SK-N-SH (cell line): ENCODE measurements at regions not wholly inside any gene's neighbourhood (a gene's known extent, or its start where the extent isn't known, plus 50 kb on each side); places are given as distances from the start of the nearest gene placed in this dataset.

Experiments
- CTCF ChIA-PET: fragments of 300-600, 350-600 bp; formaldehyde crosslinking; extraction: SDS; loops from one replicate; lab custom pipeline; 2021; lab: Yijun Ruan, JAX
- POLR2A ChIA-PET: fragments of 350-600 bp; sonication (Branson Sonifier 250); formaldehyde crosslinking; extraction: SDS; loops from one replicate; lab custom pipeline; 2020; ENCODE audit warnings: antibody characterized with exemption, inconsistent platforms; lab: Yijun Ruan, JAX
- DNase-seq: peaks from one replicate; pipeline ENCODE4 v3.0.0; 2012
- H2AFZ ChIP-seq: fragments of 200-600 bp; sonication (generic); 2 replicates; pipeline ENCODE4 v1.8.1; 2016; ENCODE audit warnings: antibody characterized with exemption, mild to moderate bottlenecking, low read depth
- H3F3A ChIP-seq: fragments of 200-600 bp; sonication (generic); replicated peaks from 2 replicates; pipeline ENCODE3; 2016; ENCODE audit warnings: antibody characterized with exemption, mild to moderate bottlenecking; ENCODE audit not compliant: insufficient read depth
- H3K27ac ChIP-seq, 2 experiments: fragments of 200-500 bp in 1 of 2; fragments of 200-600 bp in 1 of 2; sonication (Bioruptor generic) in 1 of 2; sonication (generic), shearing (Covaris generic) in 1 of 2; 2 replicates each; pipeline versions ENCODE4 v1.5.1 to v1.6.1; 2014 to 2016; ENCODE audit warnings: low read depth in 2 of 2, inconsistent platforms in 1 of 2, low read length in 1 of 2, mild to moderate bottlenecking in 1 of 2, mixed read lengths in 1 of 2
- H3K27me3 ChIP-seq: fragments of 200-600 bp; sonication (generic), shearing (Covaris generic); 2 replicates; pipeline ENCODE4 v1.6.1; 2016; ENCODE audit warnings: mixed run types; ENCODE audit not compliant: insufficient read depth
- H3K36me3 ChIP-seq, 2 experiments: fragments of 200-500 bp in 1 of 2; fragments of 200-600 bp in 1 of 2; sonication (Bioruptor generic) in 1 of 2; sonication (generic) in 1 of 2; replicated peaks in 1 of 2; 2 replicates each; pipeline versions ENCODE3 to v1.5.1; 2014 to 2016; ENCODE audit warnings: low read length in 1 of 2, mild to moderate bottlenecking in 1 of 2; ENCODE audit not compliant: insufficient read depth in 2 of 2, control insufficient read depth in 1 of 2
- H3K4me1 ChIP-seq, 2 experiments: fragments of 200-500 bp in 1 of 2; fragments of 200-600 bp in 1 of 2; sonication (Bioruptor generic) in 1 of 2; sonication (generic), shearing (Covaris generic) in 1 of 2; 2 replicates each; pipeline versions ENCODE4 v1.5.1 to v1.6.1; 2014 to 2016; ENCODE audit warnings: low read depth in 1 of 2, low read length in 1 of 2, mixed run types in 1 of 2; ENCODE audit not compliant: insufficient read depth in 2 of 2, control insufficient read depth in 1 of 2
- H3K4me2 ChIP-seq: fragments of 200-600 bp; sonication (generic), shearing (Covaris generic); 2 replicates; pipeline ENCODE4 v1.6.1; 2017; ENCODE audit warnings: mixed run types
- H3K4me3 ChIP-seq, 2 experiments: fragments of 200-500 bp in 1 of 2; fragments of 200-600 bp in 1 of 2; sonication (Bioruptor generic) in 1 of 2; sonication (generic), shearing (Covaris generic) in 1 of 2; 2 replicates each; pipeline versions ENCODE4 v1.5.1 to v1.8.1; 2014 to 2016; ENCODE audit warnings: low read depth in 2 of 2, inconsistent platforms in 1 of 2, low read length in 1 of 2, mild to moderate bottlenecking in 1 of 2, mixed read lengths in 1 of 2, moderate library complexity in 1 of 2
- H3K79me2 ChIP-seq: fragments of 200-600 bp; sonication (generic); 2 replicates; pipeline ENCODE4 v1.8.1; 2017; ENCODE audit warnings: mild to moderate bottlenecking; ENCODE audit not compliant: insufficient read depth
- H3K9ac ChIP-seq: fragments of 200-600 bp; sonication (generic); 2 replicates; pipeline ENCODE4 v1.6.1; 2017; ENCODE audit warnings: mixed run types
- H3K9me2 ChIP-seq: fragments of 200-600 bp; sonication (generic); 2 replicates; pipeline ENCODE4 v1.6.1; 2017; ENCODE audit warnings: mixed run types
- H3K9me3 ChIP-seq: fragments of 200-600 bp; sonication (generic); 2 replicates; pipeline ENCODE4 v1.6.1; 2017; ENCODE audit warnings: mixed run types, mild to moderate bottlenecking, moderate library complexity
- H4K20me1 ChIP-seq: fragments of 200-600 bp; sonication (generic); 2 replicates; pipeline ENCODE4 v1.6.1; 2017; ENCODE audit warnings: mild to moderate bottlenecking, mixed run types; ENCODE audit not compliant: insufficient read depth
- CHD2 ChIP-seq: fragments of 150-350 bp; IDR thresholded peaks from 2 replicates; pipeline ENCODE4 v1.6.1; 2018; ENCODE audit warnings: low read length; ENCODE audit not compliant: partially characterized antibody
- EP300 ChIP-seq, 2 experiments: IDR thresholded peaks; 2 replicates each; pipeline versions ENCODE4 v1.4.0 to v1.6.1; 2012; ENCODE audit warnings: borderline replicate concordance in 1 of 2, low read depth in 1 of 2, low read length in 1 of 2
- EZH2phosphoT487 ChIP-seq: fragments of 200-600 bp; sonication (generic); IDR thresholded peaks from 2 replicates; pipeline ENCODE4 v1.6.1; 2017; ENCODE audit warnings: low read depth, mixed run types, mild to moderate bottlenecking, antibody characterized with exemption, moderate library complexity, borderline replicate concordance
- FOXJ3 ChIP-seq: sonication (generic); formaldehyde crosslinking; IDR thresholded peaks from 2 replicates; pipeline ENCODE4 v1.5.1; 2020; ENCODE audit warnings: mild to moderate bottlenecking, missing genetic modification reagents
- GABPA ChIP-seq: IDR thresholded peaks from 2 replicates; pipeline ENCODE4 v1.4.0; 2012; ENCODE audit warnings: low read depth, mild to moderate bottlenecking
- JUND ChIP-seq: IDR thresholded peaks from 2 replicates; pipeline ENCODE4 v1.4.0; 2012
- MEF2A ChIP-seq: IDR thresholded peaks from 2 replicates; pipeline ENCODE4 v1.4.0; 2012; ENCODE audit warnings: low read depth, borderline replicate concordance
- NFIC ChIP-seq: IDR thresholded peaks from 2 replicates; pipeline ENCODE4 v1.4.0; 2012; ENCODE audit warnings: borderline replicate concordance
- POLR2AphosphoS5 ChIP-seq: IDR thresholded peaks from 2 replicates; pipeline ENCODE4 v1.6.1; 2012; ENCODE audit warnings: low read depth, low read length
- RAD21 ChIP-seq: IDR thresholded peaks from 2 replicates; pipeline ENCODE4 v1.6.1; 2012; ENCODE audit warnings: mild to moderate bottlenecking, low read length
- RXRA ChIP-seq: IDR thresholded peaks from 2 replicates; pipeline ENCODE4 v1.4.0; 2012; ENCODE audit warnings: low read depth, mild to moderate bottlenecking, borderline replicate concordance
- SMC3 ChIP-seq: IDR thresholded peaks from 2 replicates; pipeline ENCODE4 v1.6.1; 2012; ENCODE audit warnings: low read depth, low read length, improper control_type of control experiment
- TAF1 ChIP-seq: IDR thresholded peaks from 2 replicates; pipeline ENCODE4 v1.6.1; 2012; ENCODE audit warnings: low read depth, mild to moderate bottlenecking, low read length, moderate library complexity, borderline replicate concordance
- TEAD4 ChIP-seq: IDR thresholded peaks from 2 replicates; pipeline ENCODE4 v1.4.0; 2012; ENCODE audit warnings: mild to moderate bottlenecking, borderline replicate concordance; ENCODE audit not compliant: insufficient read depth
- YY1 ChIP-seq: IDR thresholded peaks from 2 replicates; pipeline ENCODE4 v1.4.0; 2012; ENCODE audit warnings: low read depth, mild to moderate bottlenecking
- WGBS: methylation state at CpG from one replicate; pipeline ENCODE4 v1.1.6; 2017; ENCODE audit warnings: low lambda C conversion rate; 5-methylcytosine and 5-hydroxymethylcytosine counted together
- TF ChIP-seq, protein P1 (sequence below): fragments of 200-600 bp; sonication (generic); IDR thresholded peaks from 2 replicates; pipeline ENCODE4 v1.6.1; 2017; ENCODE audit warnings: antibody characterized with exemption, mild to moderate bottlenecking, moderate library complexity
- TF ChIP-seq, protein P2 (sequence below): IDR thresholded peaks from 2 replicates; pipeline ENCODE4 v1.4.0; 2012; ENCODE audit warnings: low read depth

DNA sequence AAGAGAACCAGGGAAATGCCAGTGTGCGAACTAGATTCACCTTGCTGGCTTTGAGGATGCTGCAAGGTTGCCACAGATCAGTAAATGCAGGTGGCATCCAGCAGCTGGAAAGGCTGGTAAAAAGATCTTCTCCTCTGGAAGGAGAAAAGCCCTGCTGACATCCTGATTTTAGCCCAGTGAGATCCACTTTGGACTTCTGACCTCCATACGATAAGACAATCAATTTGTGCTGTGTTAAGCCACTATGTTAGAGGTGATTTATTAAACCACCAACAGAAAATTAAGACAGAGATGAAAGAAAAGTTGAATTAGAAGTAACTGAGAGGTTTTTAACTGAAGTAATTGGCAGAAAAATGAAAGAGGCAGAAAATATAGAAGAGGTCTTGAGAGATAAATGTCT lies 283.8 kb upstream of the CDH12 start:
- Histone ChIP-seq H3K9me2 (no peaks in the 10 kb centered on the region), H3K4me1 (no peaks in the 10 kb centered on the region), H3K4me3 (no peak overlapping the region), H4K20me1 (no peaks in the 10 kb centered on the region), H3K4me2 (no peak overlapping the region), H3K9ac (no peak overlapping the region), H3K36me3 (no peaks in the 10 kb centered on the region)
- DNase-seq, result no peak
- POLR2A ChIA-PET, result no interaction called here
- CTCF ChIA-PET, result no interaction called here
- 12% methylated on average over 2 of the region's 2 CpGs for WGBS
- no peak for TF ChIP-seq CHD2
- no peak for TF ChIP-seq RXRA
- no peak for TF ChIP-seq EZH2phosphoT487
- TF ChIP-seq, all 33 proteins: peak for 0
- Histone ChIP-seq H3K27me3 (no peaks in the 10 kb centered on the region), H3K9me3 (no peaks in the 10 kb centered on the region), H3F3A (no peaks in the 10 kb centered on the region), H2AFZ (no peak overlapping the region), H3K27ac (no peak overlapping the region), H3K79me2 (no peaks in the 10 kb centered on the region)

DNA sequence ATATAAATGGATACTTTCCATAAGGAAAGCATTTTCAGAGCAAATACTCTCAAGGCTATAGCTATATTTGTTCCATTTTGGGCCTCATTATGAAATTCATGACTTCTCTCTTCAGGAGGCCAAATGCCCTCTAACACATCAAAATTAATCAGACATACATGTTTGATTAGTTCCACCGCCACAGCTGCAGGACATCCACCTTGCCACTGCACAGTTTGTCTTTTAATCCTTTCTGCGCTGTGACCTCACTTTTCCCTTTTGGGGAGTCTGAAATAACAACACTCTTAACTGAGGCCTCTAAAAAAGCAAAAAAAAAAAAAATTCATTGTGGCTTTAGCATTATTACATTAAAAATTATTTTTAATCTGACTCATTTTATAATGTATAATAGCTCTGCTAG lies 279.1 kb upstream of the CDH12 start:
- POLR2A ChIA-PET, result no interaction called here
- Histone ChIP-seq H3K27ac (no peak overlapping the region), H3K79me2 (no peaks in the 10 kb centered on the region), H3K4me2 (no peak overlapping the region), H3K9me3 (no peaks in the 10 kb centered on the region), H3K4me1 (no peaks in the 10 kb centered on the region), H4K20me1 (no peaks in the 10 kb centered on the region), H3K4me3 (no peak overlapping the region), H2AFZ (no peak overlapping the region), H3K9ac (no peak overlapping the region), H3K27me3 (no peaks in the 10 kb centered on the region), H3K9me2 (no peaks in the 10 kb centered on the region), H3K36me3 (no peaks in the 10 kb centered on the region), H3F3A (no peaks in the 10 kb centered on the region)
- CTCF ChIA-PET, result no interaction called here
- TF ChIP-seq MEF2A, result no peak
- TF ChIP-seq JUND, result no peak
- TF ChIP-seq YY1, result no peak
- no peak for TF ChIP-seq NFIC
- no peak for TF ChIP-seq SMC3
- 14% methylated on average over 2 of the region's 2 CpGs for WGBS
- DNase-seq, result no peak

- CTCF ChIA-PET, result no interaction called here
- no peak overlapping the region for H3K4me3 ChIP-seq
These were observed 259.1 kb upstream of the CDH12 start for GRCh38 chr5:23112237-23112636.

More at GRCh38 chr5:23112237-23112636, 259.1 kb upstream of the CDH12 start:
- no peak overlapping the region for H3K27ac ChIP-seq
- TF ChIP-seq RAD21, result no peak
- TF ChIP-seq, protein P1, sequence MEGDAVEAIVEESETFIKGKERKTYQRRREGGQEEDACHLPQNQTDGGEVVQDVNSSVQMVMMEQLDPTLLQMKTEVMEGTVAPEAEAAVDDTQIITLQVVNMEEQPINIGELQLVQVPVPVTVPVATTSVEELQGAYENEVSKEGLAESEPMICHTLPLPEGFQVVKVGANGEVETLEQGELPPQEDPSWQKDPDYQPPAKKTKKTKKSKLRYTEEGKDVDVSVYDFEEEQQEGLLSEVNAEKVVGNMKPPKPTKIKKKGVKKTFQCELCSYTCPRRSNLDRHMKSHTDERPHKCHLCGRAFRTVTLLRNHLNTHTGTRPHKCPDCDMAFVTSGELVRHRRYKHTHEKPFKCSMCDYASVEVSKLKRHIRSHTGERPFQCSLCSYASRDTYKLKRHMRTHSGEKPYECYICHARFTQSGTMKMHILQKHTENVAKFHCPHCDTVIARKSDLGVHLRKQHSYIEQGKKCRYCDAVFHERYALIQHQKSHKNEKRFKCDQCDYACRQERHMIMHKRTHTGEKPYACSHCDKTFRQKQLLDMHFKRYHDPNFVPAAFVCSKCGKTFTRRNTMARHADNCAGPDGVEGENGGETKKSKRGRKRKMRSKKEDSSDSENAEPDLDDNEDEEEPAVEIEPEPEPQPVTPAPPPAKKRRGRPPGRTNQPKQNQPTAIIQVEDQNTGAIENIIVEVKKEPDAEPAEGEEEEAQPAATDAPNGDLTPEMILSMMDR, result no peak
- no peak for TF ChIP-seq POLR2AphosphoS5
- no peak for TF ChIP-seq GABPA
- TF ChIP-seq, protein P2, sequence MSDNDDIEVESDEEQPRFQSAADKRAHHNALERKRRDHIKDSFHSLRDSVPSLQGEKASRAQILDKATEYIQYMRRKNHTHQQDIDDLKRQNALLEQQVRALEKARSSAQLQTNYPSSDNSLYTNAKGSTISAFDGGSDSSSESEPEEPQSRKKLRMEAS, result no peak
- no peak for TF ChIP-seq EP300 (IDR thresholded peaks at IDR 0.05; ENCODE audit: borderline replicate concordance in 1 of 2, low read depth in 1 of 2, low read length in 1 of 2)
- TF ChIP-seq TAF1, result no peak
- TF ChIP-seq EZH2phosphoT487, result no peak
- TF ChIP-seq TEAD4, result no peak
- TF ChIP-seq FOXJ3 (CRISPR knock-in tag), result no peak
- no peak for TF ChIP-seq JUND
- no peak overlapping the region for H3K4me2 ChIP-seq
- H3F3A ChIP-seq, result no peaks in the 10 kb centered on the region
- no peaks in the 10 kb centered on the region for H3K9me3 ChIP-seq
- H2AFZ ChIP-seq, result no peak overlapping the region
- no peak overlapping the region for H3K9ac ChIP-seq
- POLR2A ChIA-PET, result no interaction called here
- H3K27me3 ChIP-seq, result no peaks in the 10 kb centered on the region
- H4K20me1 ChIP-seq, result no peaks in the 10 kb centered on the region
- no peaks in the 10 kb centered on the region for H3K9me2 ChIP-seq
- H3K36me3 ChIP-seq, result no peaks in the 10 kb centered on the region
- no peak for DNase-seq
- no peaks in the 10 kb centered on the region for H3K4me1 ChIP-seq
- H3K79me2 ChIP-seq, result no peaks in the 10 kb centered on the region
